ENCODE measurements at regions not wholly inside any gene's neighbourhood (a gene's known extent, or its start where the extent isn't known, plus 50 kb on each side); places are given as distances from the start of the nearest gene placed in this dataset.
A peak's percentile ranks its signal among the peaks of the same experiment; 100 is the strongest.

- Mint-ChIP-seq H3K27ac (no peak overlapping the region), H3K4me1 (peaks cover 0 to 2% (median 0%) of the 10 kb centered on the region in 4 donors), H3K4me3 (no peak overlapping the region), H3K27me3 (no peaks in the 10 kb centered on the region), H3K36me3 (no peaks in the 10 kb centered on the region), H3K9me3 (peaks cover 0 to 23% (median 13%) of the 10 kb centered on the region in 7 donors)
- H3K4me1 ChIP-seq (ENCODE audit: control insufficient read depth, insufficient read depth, low read length, poor library complexity, severe bottlenecking): no peaks in the 10 kb centered on the region
- ATAC-seq (ENCODE audit: low read depth in 2 of 2): no peak
- H3K27ac ChIP-seq (ENCODE audit: insufficient read depth, low read length, poor library complexity, severe bottlenecking): no peak overlapping the region
- no peak overlapping the region for H3K4me3 ChIP-seq (ENCODE audit: low read depth, low read length)
- DNase-seq: no peak
- H3K9me3 ChIP-seq (ENCODE audit: control insufficient read depth in 2 of 2, low read length in 2 of 2): peaks cover 2 to 9% of the 10 kb centered on the region in 2 experiments
- H3K36me3 ChIP-seq (ENCODE audit: control insufficient read depth, insufficient read depth, low read length): no peaks in the 10 kb centered on the region
- H3K27me3 ChIP-seq (ENCODE audit: control insufficient read depth, insufficient read depth, low read length): no peaks in the 10 kb centered on the region
These were observed 699.2 kb downstream of the DOK5 start for GRCh38 chr20:55174635-55175034.

DNA sequence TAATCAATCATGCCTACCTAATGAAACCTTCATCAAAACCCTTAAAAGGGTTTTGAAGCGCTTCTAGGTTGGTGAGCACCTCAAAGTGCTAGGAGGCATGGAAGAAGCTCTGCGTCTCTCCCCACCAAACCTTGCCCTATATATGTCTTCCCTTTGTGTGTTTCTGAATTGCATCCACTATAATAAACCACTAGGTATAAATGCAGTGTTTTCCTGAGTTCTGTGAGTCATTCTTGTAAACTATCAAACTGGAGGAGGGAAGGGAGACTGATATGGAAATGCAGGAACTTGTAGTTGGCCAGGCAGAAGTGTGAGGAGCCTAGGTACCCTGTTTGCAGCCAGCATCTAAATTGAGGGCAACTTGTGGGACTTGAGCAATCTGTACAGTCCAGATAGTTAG is 698.8 kb downstream of the DOK5 start:
- H3K27me3 ChIP-seq (ENCODE audit: control insufficient read depth, insufficient read depth, low read length): no peaks in the 10 kb centered on the region
- no peaks in the 10 kb centered on the region for H3K4me1 ChIP-seq (ENCODE audit: control insufficient read depth, insufficient read depth, low read length, poor library complexity, severe bottlenecking)
- peaks cover 2 to 9% of the 10 kb centered on the region in 2 experiments for H3K9me3 ChIP-seq (ENCODE audit: control insufficient read depth in 2 of 2, low read length in 2 of 2)
- no peaks in the 10 kb centered on the region for H3K27me3 Mint-ChIP-seq
- no peaks in the 10 kb centered on the region for H3K36me3 ChIP-seq (ENCODE audit: control insufficient read depth, insufficient read depth, low read length)
- DNase-seq: no peak
- H3K4me1 Mint-ChIP-seq: peaks cover 0 to 2% (median 0%) of the 10 kb centered on the region in 4 donors
- H3K4me3 Mint-ChIP-seq: no peak overlapping the region
- H3K4me3 ChIP-seq (ENCODE audit: low read depth, low read length): no peak overlapping the region
- H3K36me3 Mint-ChIP-seq: no peaks in the 10 kb centered on the region
- H3K27ac ChIP-seq (ENCODE audit: insufficient read depth, low read length, poor library complexity, severe bottlenecking): no peak overlapping the region
- no peak for ATAC-seq (ENCODE audit: low read depth in 2 of 2)
- H3K27ac Mint-ChIP-seq: no peak overlapping the region
- peaks cover 0 to 21% (median 13%) of the 10 kb centered on the region in 7 donors for H3K9me3 Mint-ChIP-seq

DNA sequence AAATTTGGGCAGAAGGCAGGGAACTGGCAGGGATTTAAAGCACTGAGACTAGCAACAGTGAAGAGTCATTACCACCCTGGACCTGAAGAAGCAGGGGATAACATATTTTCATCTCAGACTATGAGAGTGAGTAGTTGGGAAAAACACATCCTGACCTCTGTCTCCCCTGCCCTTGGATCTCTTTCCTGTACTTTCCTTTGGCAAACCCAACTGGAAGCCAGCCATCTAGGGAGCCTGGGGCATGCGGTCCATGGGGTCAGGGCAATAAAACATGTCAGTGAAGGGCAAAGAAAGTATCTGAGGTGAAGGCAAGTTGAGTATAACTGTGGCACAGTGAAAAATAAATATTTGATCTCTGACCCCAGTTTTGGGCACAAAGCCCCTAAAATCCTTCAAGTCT is 698.2 kb downstream of the DOK5 start:
- Mint-ChIP-seq H3K4me3 (no peak overlapping the region), H3K4me1 (peaks cover 0 to 2% (median 0%) of the 10 kb centered on the region in 4 donors), H3K27me3 (no peaks in the 10 kb centered on the region), H3K36me3 (no peaks in the 10 kb centered on the region), H3K27ac (no peak overlapping the region), H3K9me3 (peaks cover 0 to 18% (median 13%) of the 10 kb centered on the region in 7 donors)
- H3K27me3 ChIP-seq (ENCODE audit: control insufficient read depth, insufficient read depth, low read length): no peaks in the 10 kb centered on the region
- H3K4me3 ChIP-seq (ENCODE audit: low read depth, low read length): no peak overlapping the region
- no peaks in the 10 kb centered on the region for H3K4me1 ChIP-seq (ENCODE audit: control insufficient read depth, insufficient read depth, low read length, poor library complexity, severe bottlenecking)
- ATAC-seq (ENCODE audit: low read depth in 2 of 2): no peak
- H3K36me3 ChIP-seq (ENCODE audit: control insufficient read depth, insufficient read depth, low read length): no peaks in the 10 kb centered on the region
- H3K27ac ChIP-seq (ENCODE audit: insufficient read depth, low read length, poor library complexity, severe bottlenecking): no peak overlapping the region
- no peak for DNase-seq
- H3K9me3 ChIP-seq (ENCODE audit: control insufficient read depth in 2 of 2, low read length in 2 of 2): peaks cover 2 to 9% of the 10 kb centered on the region in 2 experiments

GRCh38 chr20:55172310-55173002 is 697.1 kb downstream of the DOK5 start:
- H3K4me1 Mint-ChIP-seq: peaks cover 0 to 2% (median 0%) of the 10 kb centered on the region in 4 donors
- H3K27ac Mint-ChIP-seq: no peak overlapping the region
- no peaks in the 10 kb centered on the region for H3K27me3 Mint-ChIP-seq
- Histone ChIP-seq H3K4me3 (ENCODE audit: low read depth, low read length) (no peak overlapping the region), H3K36me3 (ENCODE audit: control insufficient read depth, insufficient read depth, low read length) (no peaks in the 10 kb centered on the region), H3K27ac (ENCODE audit: insufficient read depth, low read length, poor library complexity, severe bottlenecking) (no peak overlapping the region), H3K4me1 (ENCODE audit: control insufficient read depth, insufficient read depth, low read length, poor library complexity, severe bottlenecking) (no peaks in the 10 kb centered on the region), H3K27me3 (ENCODE audit: control insufficient read depth, insufficient read depth, low read length) (no peaks in the 10 kb centered on the region), H3K9me3 (ENCODE audit: control insufficient read depth in 2 of 2, low read length in 2 of 2) (peaks cover 2 to 9% of the 10 kb centered on the region in 2 experiments)
- DNase-seq (no peak), ATAC-seq (ENCODE audit: low read depth in 2 of 2) (no peak)
- no peaks in the 10 kb centered on the region for H3K36me3 Mint-ChIP-seq
- peaks cover 0 to 19% (median 10%) of the 10 kb centered on the region in 7 donors for H3K9me3 Mint-ChIP-seq
- peak overlapping the region in 1 of 4 donors; percentile 38 for H3K4me3 Mint-ChIP-seq

DNA sequence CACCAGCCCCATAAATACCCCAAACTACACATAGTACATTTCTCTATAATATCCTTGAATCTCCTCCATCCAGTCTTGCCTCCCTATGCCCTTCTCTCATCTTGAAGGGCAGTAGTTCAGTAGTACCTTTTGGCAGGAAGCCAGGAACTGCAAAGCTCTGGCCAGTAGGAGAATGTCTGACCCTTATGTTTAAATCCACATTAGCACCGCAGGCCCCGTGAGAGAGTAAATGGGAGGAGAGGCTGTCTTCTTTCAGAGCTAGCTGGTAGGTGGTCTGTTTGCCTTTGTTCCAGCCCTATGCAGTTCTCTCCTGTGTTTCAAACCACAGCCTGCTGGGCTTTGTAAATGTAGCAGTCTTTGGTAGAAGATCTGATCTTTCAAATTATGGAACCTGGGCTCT is 690.7 kb downstream of the DOK5 start:
- H3K36me3 ChIP-seq (ENCODE audit: control insufficient read depth, insufficient read depth, low read length): no peaks in the 10 kb centered on the region
- no peak overlapping the region for H3K27ac Mint-ChIP-seq
- H3K9me3 ChIP-seq (ENCODE audit: control insufficient read depth in 2 of 2, low read length in 2 of 2): peaks cover 0 to 4% of the 10 kb centered on the region in 2 experiments
- H3K27me3 Mint-ChIP-seq: no peaks in the 10 kb centered on the region
- peaks cover 0 to 12% (median 7%) of the 10 kb centered on the region in 7 donors for H3K9me3 Mint-ChIP-seq
- no peaks in the 10 kb centered on the region for H3K36me3 Mint-ChIP-seq
- no peak overlapping the region for H3K4me3 ChIP-seq (ENCODE audit: low read depth, low read length)
- no peaks in the 10 kb centered on the region for H3K4me1 ChIP-seq (ENCODE audit: control insufficient read depth, insufficient read depth, low read length, poor library complexity, severe bottlenecking)
- no peak overlapping the region for H3K27ac ChIP-seq (ENCODE audit: insufficient read depth, low read length, poor library complexity, severe bottlenecking)
- no peak overlapping the region for H3K4me3 Mint-ChIP-seq
- no peaks in the 10 kb centered on the region for H3K4me1 Mint-ChIP-seq
- ATAC-seq (ENCODE audit: low read depth in 2 of 2) (no peak), DNase-seq (no peak)
- no peaks in the 10 kb centered on the region for H3K27me3 ChIP-seq (ENCODE audit: control insufficient read depth, insufficient read depth, low read length)

GRCh38 chr20:55160996-55161395 is 685.6 kb downstream of the DOK5 start:
- no peaks in the 10 kb centered on the region for H3K4me1 Mint-ChIP-seq
- H3K9me3 Mint-ChIP-seq: peaks cover 0 to 35% (median 8%) of the 10 kb centered on the region in 7 donors
- Histone ChIP-seq H3K4me3 (ENCODE audit: low read depth, low read length) (no peak overlapping the region), H3K4me1 (ENCODE audit: control insufficient read depth, insufficient read depth, low read length, poor library complexity, severe bottlenecking) (no peaks in the 10 kb centered on the region), H3K9me3 (ENCODE audit: control insufficient read depth in 2 of 2, low read length in 2 of 2) (peaks cover 2 to 6% of the 10 kb centered on the region in 2 experiments), H3K36me3 (ENCODE audit: control insufficient read depth, insufficient read depth, low read length) (no peaks in the 10 kb centered on the region), H3K27me3 (ENCODE audit: control insufficient read depth, insufficient read depth, low read length) (no peaks in the 10 kb centered on the region), H3K27ac (ENCODE audit: insufficient read depth, low read length, poor library complexity, severe bottlenecking) (no peak overlapping the region)
- ATAC-seq (ENCODE audit: low read depth in 2 of 2) (no peak), DNase-seq (no peak)
- H3K27me3 Mint-ChIP-seq: no peaks in the 10 kb centered on the region
- peak overlapping the region in 1 of 3 donors; percentile 38 for H3K27ac Mint-ChIP-seq
- H3K36me3 Mint-ChIP-seq: no peaks in the 10 kb centered on the region
- H3K4me3 Mint-ChIP-seq: no peak overlapping the region

DNA sequence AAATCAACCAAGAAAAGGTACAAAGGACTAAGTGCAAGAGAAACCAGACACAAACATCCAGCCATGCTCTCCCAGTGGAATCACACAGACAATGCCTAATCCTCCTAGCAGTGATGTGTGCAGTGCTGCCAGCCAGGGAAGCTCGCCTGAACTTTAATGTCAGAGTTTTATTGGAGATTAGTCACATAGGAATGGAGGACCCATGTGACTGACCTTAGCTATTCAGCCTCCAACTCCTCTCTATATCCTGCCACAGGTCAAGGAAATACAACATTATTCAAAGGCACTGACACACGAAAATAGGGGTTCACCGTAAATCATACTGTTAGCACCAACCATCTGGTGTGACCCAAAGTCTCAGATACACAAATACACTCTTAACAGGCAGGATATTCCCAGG is 684.6 kb downstream of the DOK5 start:
- H3K4me3 ChIP-seq (ENCODE audit: low read depth, low read length): no peak overlapping the region
- peaks cover 0 to 37% (median 8%) of the 10 kb centered on the region in 7 donors for H3K9me3 Mint-ChIP-seq
- DNase-seq (no peak), ATAC-seq (ENCODE audit: low read depth in 2 of 2) (no peak)
- no peaks in the 10 kb centered on the region for H3K36me3 Mint-ChIP-seq
- no peak overlapping the region for H3K4me3 Mint-ChIP-seq
- H3K36me3 ChIP-seq (ENCODE audit: control insufficient read depth, insufficient read depth, low read length): no peaks in the 10 kb centered on the region
- H3K27me3 ChIP-seq (ENCODE audit: control insufficient read depth, insufficient read depth, low read length): no peaks in the 10 kb centered on the region
- no peaks in the 10 kb centered on the region for H3K4me1 Mint-ChIP-seq
- no peaks in the 10 kb centered on the region for H3K27me3 Mint-ChIP-seq
- H3K9me3 ChIP-seq (ENCODE audit: control insufficient read depth in 2 of 2, low read length in 2 of 2): peaks cover 2 to 6% of the 10 kb centered on the region in 2 experiments
- H3K4me1 ChIP-seq (ENCODE audit: control insufficient read depth, insufficient read depth, low read length, poor library complexity, severe bottlenecking): no peaks in the 10 kb centered on the region
- no peak overlapping the region for H3K27ac Mint-ChIP-seq
- no peak overlapping the region for H3K27ac ChIP-seq (ENCODE audit: insufficient read depth, low read length, poor library complexity, severe bottlenecking)

DNA sequence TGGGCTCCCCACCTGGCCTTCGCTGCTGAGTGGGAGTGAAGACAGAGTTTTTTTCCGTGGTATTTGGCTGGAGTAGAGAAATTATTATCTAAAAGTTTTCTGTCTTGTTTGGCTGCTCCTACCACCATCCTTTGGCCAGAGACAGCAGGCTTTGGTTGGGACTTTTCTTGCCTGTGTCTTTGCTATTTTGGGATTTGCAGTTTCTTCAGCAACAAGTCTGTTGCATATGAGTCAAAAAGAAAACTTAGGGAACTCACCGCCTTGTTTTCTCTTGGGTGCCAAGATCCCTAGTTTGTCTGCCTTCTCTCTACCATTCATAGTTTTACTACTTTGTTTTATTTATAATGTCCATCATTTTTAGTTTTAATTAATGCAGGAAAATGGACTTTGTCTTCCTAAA is 683.8 kb downstream of the DOK5 start:
- Histone ChIP-seq H3K4me3 (ENCODE audit: low read depth, low read length) (no peak overlapping the region), H3K4me1 (ENCODE audit: control insufficient read depth, insufficient read depth, low read length, poor library complexity, severe bottlenecking) (no peaks in the 10 kb centered on the region), H3K27me3 (ENCODE audit: control insufficient read depth, insufficient read depth, low read length) (no peaks in the 10 kb centered on the region), H3K9me3 (ENCODE audit: control insufficient read depth in 2 of 2, low read length in 2 of 2) (peaks cover 0 to 6% of the 10 kb centered on the region in 2 experiments), H3K36me3 (ENCODE audit: control insufficient read depth, insufficient read depth, low read length) (no peaks in the 10 kb centered on the region), H3K27ac (ENCODE audit: insufficient read depth, low read length, poor library complexity, severe bottlenecking) (no peak overlapping the region)
- ATAC-seq (ENCODE audit: low read depth in 2 of 2) (no peak), DNase-seq (no peak)
- Mint-ChIP-seq H3K9me3 (peaks cover 0 to 33% (median 8%) of the 10 kb centered on the region in 7 donors), H3K27ac (no peak overlapping the region), H3K36me3 (no peaks in the 10 kb centered on the region), H3K27me3 (no peaks in the 10 kb centered on the region), H3K4me1 (no peaks in the 10 kb centered on the region), H3K4me3 (no peak overlapping the region)

Data from CD4-positive, CD25-positive, alpha-beta regulatory T cell (primary cell).